Keratinocyte (primary cell): ENCODE measurements at regions not wholly inside any gene's neighbourhood (a gene's known extent, or its start where the extent isn't known, plus 50 kb on each side); places are given as distances from the start of the nearest gene placed in this dataset.

Experiments
- CTCF ChIP-seq, 3 experiments: IDR thresholded peaks in 1 of 3; conservative IDR thresholded peaks in 1 of 3; optimal IDR thresholded peaks in 1 of 3; 2 replicates in 2 of 3; 3 replicates in 1 of 3; pipeline versions ENCODE3 to v1.5.1; 2011; ENCODE audit warnings: low read length in 3 of 3, mild to moderate bottlenecking in 3 of 3, moderate library complexity in 2 of 3, control low read depth in 1 of 3, inconsistent platforms in 1 of 3; ENCODE audit not compliant: insufficient read depth in 2 of 3; ENCODE audit errors: extremely low read depth in 1 of 3
- EZH2 ChIP-seq: IDR thresholded peaks from one replicate; pipeline ENCODE4 v1.6.1; 2012; ENCODE audit warnings: inconsistent platforms, mild to moderate bottlenecking, low read length, moderate library complexity

DNA sequence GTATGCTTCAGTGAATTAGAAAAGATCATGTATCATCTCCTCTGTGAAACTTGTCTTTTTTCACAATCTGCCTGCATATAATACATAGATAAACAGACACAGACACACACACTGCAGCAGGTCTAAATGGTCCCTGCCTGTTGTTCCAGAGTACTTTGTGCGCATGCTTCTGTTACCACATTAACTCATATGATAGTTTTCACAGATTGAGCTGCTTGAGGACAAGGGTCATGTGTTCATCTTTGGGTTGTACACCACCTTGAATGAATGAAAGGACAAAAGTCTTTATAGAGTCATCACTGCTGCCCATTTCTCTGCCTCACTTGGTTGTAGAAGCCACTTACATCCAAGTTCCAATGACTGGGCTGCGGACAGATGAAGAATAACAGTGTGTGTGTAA, 72.7 kb upstream of the GLS start:
- TF ChIP-seq CTCF (optimal IDR thresholded peaks at IDR 0.05 in 1 of 3, IDR thresholded peaks at IDR 0.05 in 1 of 3, conservative IDR thresholded peaks at IDR 0.05 in 1 of 3; ENCODE audit: extremely low read depth in 1 of 3, insufficient read depth in 2 of 3, low read length in 3 of 3) (no peak), EZH2 (no peak)
